ENCODE measurements at regions not wholly inside any gene's neighbourhood (a gene's known extent, or its start where the extent isn't known, plus 50 kb on each side); places are given as distances from the start of the nearest gene placed in this dataset.

- ATAC-seq (no peak), DNase-seq (no peak)
- H3K4me1 ChIP-seq (ENCODE audit: control insufficient read depth in 2 of 2, insufficient read depth in 2 of 2, low read length in 2 of 2) = no peaks in the 10 kb centered on the region
- H3K9me3 Mint-ChIP-seq = peaks cover 0 to 4% (median 0%) of the 10 kb centered on the region in 11 donors
- no peaks in the 10 kb centered on the region for H3K36me3 ChIP-seq (ENCODE audit: control insufficient read depth in 2 of 3, insufficient read depth in 3 of 3, low read length in 3 of 3)
- no peak overlapping the region for H3K4me3 Mint-ChIP-seq
- intact Hi-C loops (cut with micrococcal nuclease) = no loop called here
- no peak overlapping the region for H3K4me3 ChIP-seq (ENCODE audit: low read length)
- H3K27ac Mint-ChIP-seq = no peak overlapping the region
- CTCF ChIA-PET = no interaction called here
- no peaks in the 10 kb centered on the region for H3K27me3 ChIP-seq (ENCODE audit: control insufficient read depth in 2 of 2, insufficient read depth in 2 of 2, low read length in 2 of 2)
- peaks cover 0 to 15% (median 0%) of the 10 kb centered on the region in 5 donors for H3K27me3 Mint-ChIP-seq
- no peak overlapping the region for H3K27ac ChIP-seq (ENCODE audit: low read depth, low read length)
- no peaks in the 10 kb centered on the region for H3K9me3 ChIP-seq (ENCODE audit: control insufficient read depth in 2 of 3, low read length in 3 of 3)
- H3K4me1 Mint-ChIP-seq = peaks cover 0 to 1% (median 0%) of the 10 kb centered on the region in 7 donors
- POLR2A ChIA-PET = no interaction called here
- H3K36me3 Mint-ChIP-seq = no peaks in the 10 kb centered on the region
Measured at GRCh38 chr10:78815702-78816334, 252.9 kb upstream of the ZMIZ1 start.

DNA sequence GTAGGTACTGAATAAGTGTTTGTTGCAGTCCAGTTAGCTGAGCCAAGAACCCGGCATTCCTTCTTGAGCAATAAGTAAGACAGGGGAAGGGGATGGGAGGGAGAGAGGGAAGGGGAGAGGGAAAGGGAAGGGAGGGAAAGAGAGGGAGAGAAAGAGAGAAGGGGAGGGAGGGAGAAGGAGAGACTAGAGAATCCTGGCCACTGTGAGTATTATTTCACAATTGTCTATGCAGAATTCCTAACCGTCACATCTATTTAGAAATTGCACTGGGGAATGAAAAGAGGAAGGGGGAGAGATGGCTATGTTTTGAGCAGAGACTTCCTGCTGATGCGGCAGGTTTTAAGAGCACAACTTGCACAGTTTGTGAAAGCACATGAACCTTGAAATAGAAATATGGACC lies 251.4 kb upstream of the ZMIZ1 start:
- H3K4me3 ChIP-seq (ENCODE audit: low read length) = no peak overlapping the region
- H3K36me3 ChIP-seq (ENCODE audit: control insufficient read depth in 2 of 3, insufficient read depth in 3 of 3, low read length in 3 of 3) = no peaks in the 10 kb centered on the region
- H3K9me3 ChIP-seq (ENCODE audit: control insufficient read depth in 2 of 3, low read length in 3 of 3) = no peaks in the 10 kb centered on the region
- no peak overlapping the region for H3K4me3 Mint-ChIP-seq
- H3K27me3 ChIP-seq (ENCODE audit: control insufficient read depth in 2 of 2, insufficient read depth in 2 of 2, low read length in 2 of 2) = no peaks in the 10 kb centered on the region
- peaks cover 0 to 15% (median 0%) of the 10 kb centered on the region in 5 donors for H3K27me3 Mint-ChIP-seq
- no peaks in the 10 kb centered on the region for H3K4me1 ChIP-seq (ENCODE audit: control insufficient read depth in 2 of 2, insufficient read depth in 2 of 2, low read length in 2 of 2)
- H3K4me1 Mint-ChIP-seq = no peaks in the 10 kb centered on the region
- POLR2A ChIA-PET = no interaction called here
- no peaks in the 10 kb centered on the region for H3K36me3 Mint-ChIP-seq
- no peak overlapping the region for H3K27ac ChIP-seq (ENCODE audit: low read depth, low read length)
- intact Hi-C loops (cut with micrococcal nuclease) = no loop called here
- H3K9me3 Mint-ChIP-seq = peaks cover 0 to 4% (median 0%) of the 10 kb centered on the region in 11 donors
- no peak for DNase-seq
- no peak for ATAC-seq
- CTCF ChIA-PET = no interaction called here
- no peak overlapping the region for H3K27ac Mint-ChIP-seq

DNA sequence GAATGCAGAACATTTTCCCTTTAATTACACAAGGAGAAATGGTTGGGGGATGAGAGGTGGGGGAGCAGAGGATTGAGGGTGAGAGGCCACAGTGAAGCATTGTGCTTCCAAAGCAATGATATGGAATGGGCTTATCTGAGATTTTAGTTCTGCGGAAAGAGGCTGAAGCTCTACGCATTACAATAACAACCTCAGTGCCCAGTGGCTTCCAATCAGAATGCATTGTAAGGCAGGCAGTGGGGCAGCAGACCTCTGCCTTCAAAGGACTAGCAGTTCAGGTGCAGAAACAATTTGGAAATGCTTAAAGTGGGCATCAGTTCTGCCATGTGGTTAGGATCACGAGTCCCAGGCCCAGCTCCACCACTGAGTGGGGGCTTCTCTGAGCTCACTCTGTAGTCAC lies 251.0 kb upstream of the ZMIZ1 start:
- intact Hi-C loops (cut with micrococcal nuclease) = no loop called here

DNA sequence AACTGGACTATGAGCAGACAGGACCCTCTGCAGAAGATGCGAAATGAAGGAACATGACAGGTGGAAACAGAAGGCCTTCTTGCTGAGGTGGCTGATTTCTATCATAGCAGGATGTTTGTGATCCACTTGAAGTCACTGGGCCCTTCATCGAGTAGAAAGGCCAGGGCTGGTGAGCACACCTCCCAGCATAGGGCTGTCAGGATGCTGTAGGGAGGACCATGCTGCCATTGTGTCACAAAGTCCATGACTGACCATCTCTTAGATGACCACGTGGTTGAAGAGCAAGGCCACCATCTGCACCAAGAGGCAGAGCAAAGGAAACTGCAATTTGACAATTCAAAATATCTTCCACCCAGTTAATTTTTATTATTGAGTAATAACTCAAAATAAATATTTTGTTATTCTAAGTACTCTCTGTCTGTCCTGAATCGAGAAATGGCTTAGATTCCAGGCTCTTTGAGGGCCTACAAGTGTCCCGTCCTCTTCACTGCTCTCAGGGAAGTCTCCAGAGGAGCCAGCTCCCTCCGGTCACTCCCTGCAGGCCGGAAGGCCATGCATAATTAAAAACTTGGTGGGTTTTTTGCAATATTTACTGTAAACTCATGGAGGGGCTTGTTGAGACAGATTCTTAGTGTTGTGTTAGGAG lies 249.3 kb upstream of the ZMIZ1 start:
- H3K36me3 ChIP-seq (ENCODE audit: control insufficient read depth in 2 of 3, insufficient read depth in 3 of 3, low read length in 3 of 3) = no peaks in the 10 kb centered on the region
- Mint-ChIP-seq H3K9me3 (peaks cover 0 to 4% (median 0%) of the 10 kb centered on the region in 11 donors), H3K4me1 (no peaks in the 10 kb centered on the region), H3K27ac (no peak overlapping the region), H3K27me3 (peaks cover 0 to 7% (median 5%) of the 10 kb centered on the region in 5 donors), H3K4me3 (no peak overlapping the region), H3K36me3 (no peaks in the 10 kb centered on the region)
- no peak overlapping the region for H3K27ac ChIP-seq (ENCODE audit: low read depth, low read length)
- DNase-seq (no peak), ATAC-seq (no peak)
- no peaks in the 10 kb centered on the region for H3K4me1 ChIP-seq (ENCODE audit: control insufficient read depth in 2 of 2, insufficient read depth in 2 of 2, low read length in 2 of 2)
- intact Hi-C loops (cut with micrococcal nuclease) = no loop called here
- H3K4me3 ChIP-seq (ENCODE audit: low read length) = no peak overlapping the region
- ChIA-PET CTCF (no interaction called here), POLR2A (no interaction called here)
- H3K9me3 ChIP-seq (ENCODE audit: control insufficient read depth in 2 of 3, low read length in 3 of 3) = no peaks in the 10 kb centered on the region
- no peaks in the 10 kb centered on the region for H3K27me3 ChIP-seq (ENCODE audit: control insufficient read depth in 2 of 2, insufficient read depth in 2 of 2, low read length in 2 of 2)

More for the DNA sequence above, 251.0 kb upstream of the ZMIZ1 start:
- H3K36me3 ChIP-seq (ENCODE audit: control insufficient read depth in 2 of 3, insufficient read depth in 3 of 3, low read length in 3 of 3) = no peaks in the 10 kb centered on the region
- ChIA-PET CTCF (no interaction called here), POLR2A (no interaction called here)
- no peaks in the 10 kb centered on the region for H3K27me3 ChIP-seq (ENCODE audit: control insufficient read depth in 2 of 2, insufficient read depth in 2 of 2, low read length in 2 of 2)
- DNase-seq = no peak
- H3K4me1 Mint-ChIP-seq = no peaks in the 10 kb centered on the region
- no peak overlapping the region for H3K4me3 ChIP-seq (ENCODE audit: low read length)
- no peak overlapping the region for H3K4me3 Mint-ChIP-seq
- H3K4me1 ChIP-seq (ENCODE audit: control insufficient read depth in 2 of 2, insufficient read depth in 2 of 2, low read length in 2 of 2) = no peaks in the 10 kb centered on the region
- H3K27ac Mint-ChIP-seq = no peak overlapping the region
- ATAC-seq = no peak
- no peaks in the 10 kb centered on the region for H3K9me3 ChIP-seq (ENCODE audit: control insufficient read depth in 2 of 3, low read length in 3 of 3)
- peaks cover 0 to 4% (median 0%) of the 10 kb centered on the region in 11 donors for H3K9me3 Mint-ChIP-seq
- no peak overlapping the region for H3K27ac ChIP-seq (ENCODE audit: low read depth, low read length)
- peaks cover 0 to 15% (median 0%) of the 10 kb centered on the region in 5 donors for H3K27me3 Mint-ChIP-seq
- H3K36me3 Mint-ChIP-seq = no peaks in the 10 kb centered on the region

DNA sequence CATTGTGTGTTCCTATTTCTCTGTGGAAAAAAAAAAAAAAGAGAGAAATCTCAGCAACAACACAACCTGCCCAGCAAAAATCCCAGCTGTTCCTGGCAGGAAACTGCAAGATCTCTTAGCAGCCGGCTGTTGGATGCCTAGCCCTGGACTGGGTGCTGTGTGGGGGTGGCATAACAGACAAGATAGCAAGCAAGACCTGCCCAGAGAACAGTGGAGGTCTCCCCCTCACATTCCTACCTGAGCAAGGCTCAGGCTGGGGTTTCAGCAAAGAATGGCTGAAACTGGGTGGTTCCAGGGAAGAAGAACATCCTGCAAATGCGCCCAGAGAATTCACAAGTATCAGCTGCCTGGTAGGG lies 248.8 kb upstream of the ZMIZ1 start:
- Mint-ChIP-seq H3K27ac (no peak overlapping the region), H3K27me3 (peaks cover 0 to 7% (median 5%) of the 10 kb centered on the region in 5 donors), H3K4me1 (no peaks in the 10 kb centered on the region), H3K4me3 (no peak overlapping the region), H3K36me3 (no peaks in the 10 kb centered on the region), H3K9me3 (peaks cover 0 to 4% (median 0%) of the 10 kb centered on the region in 11 donors)
- Histone ChIP-seq H3K4me3 (ENCODE audit: low read length) (no peak overlapping the region), H3K9me3 (ENCODE audit: control insufficient read depth in 2 of 3, low read length in 3 of 3) (no peaks in the 10 kb centered on the region), H3K4me1 (ENCODE audit: control insufficient read depth in 2 of 2, insufficient read depth in 2 of 2, low read length in 2 of 2) (no peaks in the 10 kb centered on the region), H3K36me3 (ENCODE audit: control insufficient read depth in 2 of 3, insufficient read depth in 3 of 3, low read length in 3 of 3) (no peaks in the 10 kb centered on the region), H3K27me3 (ENCODE audit: control insufficient read depth in 2 of 2, insufficient read depth in 2 of 2, low read length in 2 of 2) (no peaks in the 10 kb centered on the region), H3K27ac (ENCODE audit: low read depth, low read length) (no peak overlapping the region)
- no peak for DNase-seq
- ChIA-PET POLR2A (no interaction called here), CTCF (no interaction called here)
- intact Hi-C loops (cut with micrococcal nuclease) = no loop called here
- ATAC-seq = no peak

- DNase-seq (no peak), ATAC-seq (no peak)
- intact Hi-C loops (cut with micrococcal nuclease) = no loop called here
- CTCF ChIA-PET = no interaction called here
- POLR2A ChIA-PET = no interaction called here
- Histone ChIP-seq H3K4me3 (ENCODE audit: low read length) (no peak overlapping the region), H3K4me1 (ENCODE audit: control insufficient read depth in 2 of 2, insufficient read depth in 2 of 2, low read length in 2 of 2) (no peaks in the 10 kb centered on the region), H3K9me3 (ENCODE audit: control insufficient read depth in 2 of 3, low read length in 3 of 3) (no peaks in the 10 kb centered on the region), H3K27me3 (ENCODE audit: control insufficient read depth in 2 of 2, insufficient read depth in 2 of 2, low read length in 2 of 2) (no peaks in the 10 kb centered on the region), H3K36me3 (ENCODE audit: control insufficient read depth in 2 of 3, insufficient read depth in 3 of 3, low read length in 3 of 3) (no peaks in the 10 kb centered on the region), H3K27ac (ENCODE audit: low read depth, low read length) (no peak overlapping the region)
- Mint-ChIP-seq H3K4me3 (no peak overlapping the region), H3K36me3 (no peaks in the 10 kb centered on the region), H3K27me3 (peaks cover 0 to 5% (median 3%) of the 10 kb centered on the region in 5 donors), H3K9me3 (no peaks in the 10 kb centered on the region), H3K4me1 (no peaks in the 10 kb centered on the region), H3K27ac (no peak overlapping the region)
Measured at GRCh38 chr10:78821052-78821451, 247.7 kb upstream of the ZMIZ1 start.

Measured in naive thymus-derived CD4-positive, alpha-beta T cell (primary cell).